ENCODE measurements at regions not wholly inside any gene's neighbourhood (a gene's known extent, or its start where the extent isn't known, plus 50 kb on each side); places are given as distances from the start of the nearest gene placed in this dataset.

DNA sequence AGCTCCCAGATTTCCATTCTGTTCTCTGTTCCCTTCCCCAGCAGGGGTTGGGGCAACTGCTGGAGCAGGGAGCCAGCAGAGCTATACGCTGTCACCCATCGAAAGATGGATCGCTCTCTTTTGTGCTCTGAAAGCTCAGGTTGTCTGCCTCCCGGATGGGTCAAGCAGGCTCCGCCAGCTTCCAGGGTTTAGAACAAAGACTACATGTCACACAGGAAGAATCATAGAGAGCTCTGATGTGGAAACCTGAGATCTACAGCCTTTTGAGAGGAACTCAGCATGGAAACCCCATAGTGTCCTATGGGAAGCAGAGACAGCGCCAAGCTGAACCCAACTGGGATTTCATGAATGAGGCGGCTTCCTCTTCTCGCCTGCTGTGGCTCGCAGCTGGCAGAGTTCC is 205.4 kb downstream of the HS3ST1 start:
- no peaks in the 10 kb centered on the region for H3K79me2 ChIP-seq
- H3K9me3 ChIP-seq (ENCODE audit: control insufficient read depth, low read length) = no peaks in the 10 kb centered on the region
- H3K4me1 ChIP-seq = no peaks in the 10 kb centered on the region
- no peaks in the 10 kb centered on the region for H3K36me3 ChIP-seq (ENCODE audit: control insufficient read depth, insufficient read depth, low read length)
- H3K27me3 ChIP-seq (ENCODE audit: control insufficient read depth, insufficient read depth, low read length) = no peaks in the 10 kb centered on the region
- H2AFZ ChIP-seq = no peak overlapping the region
- no peak overlapping the region for H3K4me3 ChIP-seq (ENCODE audit: low read depth, low read length)
- H3K9ac ChIP-seq = no peak overlapping the region
- H3K27ac ChIP-seq = no peak overlapping the region
- TF ChIP-seq, protein P1, sequence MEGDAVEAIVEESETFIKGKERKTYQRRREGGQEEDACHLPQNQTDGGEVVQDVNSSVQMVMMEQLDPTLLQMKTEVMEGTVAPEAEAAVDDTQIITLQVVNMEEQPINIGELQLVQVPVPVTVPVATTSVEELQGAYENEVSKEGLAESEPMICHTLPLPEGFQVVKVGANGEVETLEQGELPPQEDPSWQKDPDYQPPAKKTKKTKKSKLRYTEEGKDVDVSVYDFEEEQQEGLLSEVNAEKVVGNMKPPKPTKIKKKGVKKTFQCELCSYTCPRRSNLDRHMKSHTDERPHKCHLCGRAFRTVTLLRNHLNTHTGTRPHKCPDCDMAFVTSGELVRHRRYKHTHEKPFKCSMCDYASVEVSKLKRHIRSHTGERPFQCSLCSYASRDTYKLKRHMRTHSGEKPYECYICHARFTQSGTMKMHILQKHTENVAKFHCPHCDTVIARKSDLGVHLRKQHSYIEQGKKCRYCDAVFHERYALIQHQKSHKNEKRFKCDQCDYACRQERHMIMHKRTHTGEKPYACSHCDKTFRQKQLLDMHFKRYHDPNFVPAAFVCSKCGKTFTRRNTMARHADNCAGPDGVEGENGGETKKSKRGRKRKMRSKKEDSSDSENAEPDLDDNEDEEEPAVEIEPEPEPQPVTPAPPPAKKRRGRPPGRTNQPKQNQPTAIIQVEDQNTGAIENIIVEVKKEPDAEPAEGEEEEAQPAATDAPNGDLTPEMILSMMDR (IDR thresholded peaks at IDR 0.05) = no peak
- H3K4me2 ChIP-seq (ENCODE audit: low read length) = no peak overlapping the region

DNA sequence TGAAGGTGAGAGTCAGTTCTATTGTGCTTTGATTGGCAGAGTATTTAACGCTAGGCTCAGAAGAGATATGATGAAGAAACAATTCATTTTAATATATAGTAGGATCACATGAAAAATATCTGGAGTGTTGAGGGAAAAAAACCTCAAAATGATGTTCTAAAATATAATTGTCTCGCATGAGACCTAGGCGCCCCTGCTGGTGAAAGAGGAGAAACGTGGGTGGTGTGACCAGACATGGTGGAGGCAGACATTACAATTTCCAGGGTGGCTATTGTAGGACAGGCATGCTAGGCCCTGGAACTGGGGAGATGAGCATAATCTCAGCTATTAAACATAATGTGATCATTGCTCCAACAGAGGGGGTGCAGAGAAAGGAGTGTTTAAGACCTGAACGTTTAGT is 210.0 kb downstream of the HS3ST1 start:
- TF ChIP-seq, protein P1 (IDR thresholded peaks at IDR 0.05) = no peak
- H3K27me3 ChIP-seq (ENCODE audit: control insufficient read depth, insufficient read depth, low read length) = no peaks in the 10 kb centered on the region
- no peak overlapping the region for H3K9ac ChIP-seq
- no peak overlapping the region for H3K4me2 ChIP-seq (ENCODE audit: low read length)
- H3K79me2 ChIP-seq = no peaks in the 10 kb centered on the region
- H3K4me1 ChIP-seq = no peaks in the 10 kb centered on the region
- H3K27ac ChIP-seq = no peak overlapping the region
- H2AFZ ChIP-seq = no peak overlapping the region
- H3K9me3 ChIP-seq (ENCODE audit: control insufficient read depth, low read length) = no peaks in the 10 kb centered on the region
- H3K4me3 ChIP-seq (ENCODE audit: low read depth, low read length) = no peak overlapping the region
- H3K36me3 ChIP-seq (ENCODE audit: control insufficient read depth, insufficient read depth, low read length) = no peaks in the 10 kb centered on the region

DNA sequence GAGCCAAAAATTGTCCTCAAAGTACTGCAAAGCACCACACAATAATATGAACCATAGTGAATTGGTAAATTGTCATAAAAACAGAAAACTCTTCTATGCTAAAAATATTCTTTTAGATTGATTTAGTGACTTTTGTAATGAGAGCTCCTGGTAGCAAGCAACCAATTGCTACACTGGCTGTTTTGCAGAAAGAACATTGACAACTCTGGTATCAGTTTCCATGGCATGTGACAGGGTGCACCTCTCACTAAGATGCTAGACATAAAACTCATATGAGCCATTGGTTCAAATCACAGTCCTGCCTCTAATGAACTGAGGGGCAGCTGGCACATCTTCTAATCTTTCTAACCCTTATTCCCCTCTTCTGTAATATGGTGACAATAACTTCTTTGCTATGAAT is 212.2 kb downstream of the HS3ST1 start:
- no peaks in the 10 kb centered on the region for H3K36me3 ChIP-seq (ENCODE audit: control insufficient read depth, insufficient read depth, low read length)
- no peaks in the 10 kb centered on the region for H3K4me1 ChIP-seq
- no peaks in the 10 kb centered on the region for H3K27me3 ChIP-seq (ENCODE audit: control insufficient read depth, insufficient read depth, low read length)
- no peak overlapping the region for H3K4me2 ChIP-seq (ENCODE audit: low read length)
- H2AFZ ChIP-seq = no peak overlapping the region
- no peaks in the 10 kb centered on the region for H3K79me2 ChIP-seq
- no peak overlapping the region for H3K9ac ChIP-seq
- no peak overlapping the region for H3K27ac ChIP-seq
- TF ChIP-seq, protein P1 (IDR thresholded peaks at IDR 0.05) = no peak
- H3K9me3 ChIP-seq (ENCODE audit: control insufficient read depth, low read length) = no peaks in the 10 kb centered on the region
- no peak overlapping the region for H3K4me3 ChIP-seq (ENCODE audit: low read depth, low read length)

DNA sequence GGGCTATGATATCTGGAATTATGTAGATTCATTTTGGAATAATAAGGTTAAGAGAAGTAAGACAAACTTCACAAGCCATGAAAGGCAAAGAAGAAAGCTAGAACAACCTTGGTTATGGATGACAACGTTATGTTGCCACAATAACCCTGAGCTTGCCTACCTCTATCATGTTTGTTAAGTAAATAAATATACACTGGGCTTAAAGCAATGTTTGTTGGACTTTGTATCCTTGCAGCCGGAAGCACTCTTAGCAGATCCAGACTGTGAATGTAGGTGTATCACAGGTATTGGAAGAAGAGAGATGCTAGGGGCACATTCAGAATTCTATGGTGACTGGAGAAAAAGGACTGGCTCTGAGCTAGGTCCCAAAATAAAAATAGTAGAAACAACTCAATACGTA is 214.4 kb downstream of the HS3ST1 start:
- Histone ChIP-seq H3K9ac (no peak overlapping the region), H3K79me2 (no peaks in the 10 kb centered on the region), H3K36me3 (ENCODE audit: control insufficient read depth, insufficient read depth, low read length) (no peaks in the 10 kb centered on the region), H2AFZ (no peak overlapping the region), H3K9me3 (ENCODE audit: control insufficient read depth, low read length) (no peaks in the 10 kb centered on the region), H3K27ac (no peak overlapping the region), H3K4me1 (no peaks in the 10 kb centered on the region), H3K4me3 (ENCODE audit: low read depth, low read length) (no peak overlapping the region), H3K4me2 (ENCODE audit: low read length) (no peak overlapping the region), H3K27me3 (ENCODE audit: control insufficient read depth, insufficient read depth, low read length) (no peaks in the 10 kb centered on the region)
- TF ChIP-seq, protein P1 (IDR thresholded peaks at IDR 0.05) = no peak

DNA sequence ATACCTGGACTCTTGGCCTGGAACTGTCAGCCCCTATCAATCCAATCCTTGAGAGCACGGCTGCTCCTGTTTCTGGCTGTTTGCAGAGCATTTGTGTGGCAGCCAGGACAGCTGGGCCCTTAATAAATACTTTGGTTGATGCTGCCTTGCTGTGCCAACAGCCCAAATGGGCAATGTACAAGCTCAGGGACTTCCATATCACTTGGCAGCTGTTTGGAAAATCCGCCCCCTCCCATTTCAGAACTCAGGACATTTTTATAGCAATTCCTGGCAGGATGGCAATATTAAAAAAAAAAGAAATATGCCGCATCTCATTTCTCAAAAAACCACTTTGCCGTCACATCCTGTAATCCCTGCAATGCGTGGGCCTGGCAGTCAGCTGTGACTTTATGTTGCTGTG is 218.9 kb downstream of the HS3ST1 start:
- TF ChIP-seq, protein P1 (IDR thresholded peaks at IDR 0.05) = no peak
- Histone ChIP-seq H3K4me2 (ENCODE audit: low read length) (no peak overlapping the region), H3K36me3 (ENCODE audit: control insufficient read depth, insufficient read depth, low read length) (no peaks in the 10 kb centered on the region), H2AFZ (no peak overlapping the region), H3K9me3 (ENCODE audit: control insufficient read depth, low read length) (no peaks in the 10 kb centered on the region), H3K79me2 (no peaks in the 10 kb centered on the region), H3K4me3 (ENCODE audit: low read depth, low read length) (no peak overlapping the region), H3K4me1 (no peaks in the 10 kb centered on the region), H3K9ac (no peak overlapping the region), H3K27me3 (ENCODE audit: control insufficient read depth, insufficient read depth, low read length) (no peaks in the 10 kb centered on the region), H3K27ac (no peak overlapping the region)
